GM18907 (cell line): ENCODE measurements at regions not wholly inside any gene's neighbourhood (a gene's known extent, or its start where the extent isn't known, plus 50 kb on each side); places are given as distances from the start of the nearest gene placed in this dataset.

ENCODE experiments used
- ATAC-seq: cut with Tn5 transposase; IDR thresholded peaks from one replicate; pipeline ENCODE4 v1.9.1; 2021; ENCODE audit warnings: mild to moderate bottlenecking, moderate library complexity; ENCODE audit not compliant: unreplicated experiment

GRCh38 chr10:4733150-4733842, 92.7 kb upstream of the AKR1E2 start:
- ATAC-seq = no peak

GRCh38 chr10:4730998-4731397, 95.0 kb upstream of the AKR1E2 start:
- ATAC-seq = no peak

GRCh38 chr10:4725917-4726606, 99.9 kb upstream of the AKR1E2 start:
- ATAC-seq = no peak

GRCh38 chr10:4723860-4724259, 102.1 kb upstream of the AKR1E2 start:
- no peak for ATAC-seq

- ATAC-seq = no peak
Observed at GRCh38 chr10:4721999-4722753, 103.8 kb upstream of the AKR1E2 start.

GRCh38 chr10:4720463-4720862, 105.5 kb upstream of the AKR1E2 start:
- ATAC-seq = no peak

- ATAC-seq = no peak
Observed at GRCh38 chr10:4719671-4720070, 106.3 kb upstream of the AKR1E2 start.

- ATAC-seq = no peak
Observed at GRCh38 chr10:4719036-4719435, 107.0 kb upstream of the AKR1E2 start.

GRCh38 chr10:4718544-4718943, 107.5 kb upstream of the AKR1E2 start:
- ATAC-seq = no peak

- no peak for ATAC-seq
Observed at GRCh38 chr10:4717670-4718069, 108.3 kb upstream of the AKR1E2 start.

GRCh38 chr10:4710858-4711257, 115.1 kb upstream of the AKR1E2 start:
- no peak for ATAC-seq

GRCh38 chr10:4708123-4708759, 117.8 kb upstream of the AKR1E2 start:
- ATAC-seq = no peak

- ATAC-seq = no peak
Observed at GRCh38 chr10:4707221-4707620, 118.8 kb upstream of the AKR1E2 start.

- no peak for ATAC-seq
Observed at GRCh38 chr10:4704034-4704545, 121.9 kb upstream of the AKR1E2 start.

- no peak for ATAC-seq
Observed at GRCh38 chr10:4701016-4701415, 125.0 kb upstream of the AKR1E2 start.

- no peak for ATAC-seq
Observed at GRCh38 chr10:4699950-4700730, 125.9 kb upstream of the AKR1E2 start.

- ATAC-seq = no peak
Observed at GRCh38 chr10:4698075-4698474, 127.9 kb upstream of the AKR1E2 start.

GRCh38 chr10:4696186-4696585, 129.8 kb upstream of the AKR1E2 start:
- ATAC-seq = no peak

GRCh38 chr10:4693967-4694366, 132.0 kb upstream of the AKR1E2 start:
- no peak for ATAC-seq

GRCh38 chr10:4692206-4692605, 133.8 kb upstream of the AKR1E2 start:
- no peak for ATAC-seq
